ENCODE measurements at regions not wholly inside any gene's neighbourhood (a gene's known extent, or its start where the extent isn't known, plus 50 kb on each side); places are given as distances from the start of the nearest gene placed in this dataset.

DNA sequence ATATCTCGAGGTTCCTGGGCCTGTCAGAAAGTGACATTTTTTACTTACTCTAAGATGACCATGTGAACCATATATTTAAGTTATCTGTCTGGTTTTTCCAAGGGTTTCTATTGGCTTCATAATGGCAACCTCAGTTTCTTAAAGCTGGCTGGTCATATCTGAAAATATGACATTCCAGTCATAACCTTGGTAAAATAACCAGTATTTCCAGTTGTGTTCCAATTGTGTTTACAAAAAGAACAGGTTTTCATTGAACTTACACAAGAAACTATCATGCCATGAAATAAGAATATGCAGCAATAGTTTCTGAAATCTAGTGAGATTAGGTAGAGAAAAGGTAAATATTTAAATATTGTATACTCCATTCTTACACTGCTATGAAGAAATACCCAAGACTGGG is 61.7 kb upstream of the HMGN3 start:
- TF ChIP-seq, protein P1, sequence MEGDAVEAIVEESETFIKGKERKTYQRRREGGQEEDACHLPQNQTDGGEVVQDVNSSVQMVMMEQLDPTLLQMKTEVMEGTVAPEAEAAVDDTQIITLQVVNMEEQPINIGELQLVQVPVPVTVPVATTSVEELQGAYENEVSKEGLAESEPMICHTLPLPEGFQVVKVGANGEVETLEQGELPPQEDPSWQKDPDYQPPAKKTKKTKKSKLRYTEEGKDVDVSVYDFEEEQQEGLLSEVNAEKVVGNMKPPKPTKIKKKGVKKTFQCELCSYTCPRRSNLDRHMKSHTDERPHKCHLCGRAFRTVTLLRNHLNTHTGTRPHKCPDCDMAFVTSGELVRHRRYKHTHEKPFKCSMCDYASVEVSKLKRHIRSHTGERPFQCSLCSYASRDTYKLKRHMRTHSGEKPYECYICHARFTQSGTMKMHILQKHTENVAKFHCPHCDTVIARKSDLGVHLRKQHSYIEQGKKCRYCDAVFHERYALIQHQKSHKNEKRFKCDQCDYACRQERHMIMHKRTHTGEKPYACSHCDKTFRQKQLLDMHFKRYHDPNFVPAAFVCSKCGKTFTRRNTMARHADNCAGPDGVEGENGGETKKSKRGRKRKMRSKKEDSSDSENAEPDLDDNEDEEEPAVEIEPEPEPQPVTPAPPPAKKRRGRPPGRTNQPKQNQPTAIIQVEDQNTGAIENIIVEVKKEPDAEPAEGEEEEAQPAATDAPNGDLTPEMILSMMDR (IDR thresholded peaks at IDR 0.05; ENCODE audit: unreplicated experiment) = no peak
- Mint-ChIP-seq H3K4me1 (ENCODE audit: low read depth) (peaks cover 12% of the 10 kb centered on the region), H3K27ac (no peak overlapping the region), H3K9me3 (ENCODE audit: low read depth) (peaks cover 8% of the 10 kb centered on the region), H3K4me3 (ENCODE audit: low read depth) (no peak overlapping the region), H3K36me3 (ENCODE audit: insufficient read depth) (no peaks in the 10 kb centered on the region), H3K27me3 (no peaks in the 10 kb centered on the region)
- DNase-seq (ENCODE audit: low spot score, unreplicated experiment) = no peak
